IPS DF 19.7 (cell line): ENCODE measurements at regions not wholly inside any gene's neighbourhood (a gene's known extent, or its start where the extent isn't known, plus 50 kb on each side); places are given as distances from the start of the nearest gene placed in this dataset.
"Not testable (repeated sequence)": the region's sequence is repeated elsewhere in the genome, so short reads cannot be mapped to it uniquely, and the experiment has no call there.

Source experiments
- DNase-seq: peaks from one replicate; pipeline ENCODE4 v3.0.0-alpha.2; 2013; ENCODE audit warnings: low read depth, low spot score

DNA sequence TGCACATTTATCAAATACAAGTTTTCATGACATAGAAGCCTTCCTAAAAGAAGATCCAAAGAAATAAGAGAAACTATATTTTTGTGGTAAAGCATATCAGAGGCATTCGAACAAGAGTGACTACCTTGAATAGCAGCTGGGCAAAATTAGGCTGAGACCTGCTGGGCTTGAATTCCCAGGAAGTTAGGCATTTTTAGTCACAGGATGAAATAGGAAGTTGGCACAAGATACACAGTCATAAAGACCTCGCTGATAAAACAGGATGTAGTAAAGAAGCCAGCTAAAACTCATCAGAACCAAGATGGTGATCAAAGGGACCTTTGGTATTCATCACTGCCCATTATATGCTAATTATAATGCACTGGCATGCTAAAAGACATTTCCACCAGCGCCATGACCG lies 1302.3 kb upstream of the NRXN1 start:
- DNase-seq = no peak

DNA sequence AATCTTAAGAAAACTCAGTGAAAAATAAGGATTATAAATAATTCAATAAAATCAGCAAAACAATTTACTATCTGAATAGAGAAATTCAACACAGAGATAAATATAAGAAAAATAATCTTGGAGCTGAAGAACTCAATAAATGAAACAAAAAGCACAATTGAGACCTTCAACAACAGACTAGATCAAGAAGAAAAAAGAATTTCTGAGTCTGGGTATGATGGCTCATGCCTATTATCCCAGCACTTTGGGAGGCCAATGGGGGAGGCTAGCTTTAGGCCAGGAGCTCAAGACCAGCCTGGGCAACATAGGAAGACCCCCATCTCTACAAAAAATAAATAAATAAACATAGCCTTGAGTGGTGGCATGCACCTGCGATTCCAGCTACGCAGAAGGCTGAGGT lies 1295.7 kb upstream of the NRXN1 start:
- no peak for DNase-seq

DNA sequence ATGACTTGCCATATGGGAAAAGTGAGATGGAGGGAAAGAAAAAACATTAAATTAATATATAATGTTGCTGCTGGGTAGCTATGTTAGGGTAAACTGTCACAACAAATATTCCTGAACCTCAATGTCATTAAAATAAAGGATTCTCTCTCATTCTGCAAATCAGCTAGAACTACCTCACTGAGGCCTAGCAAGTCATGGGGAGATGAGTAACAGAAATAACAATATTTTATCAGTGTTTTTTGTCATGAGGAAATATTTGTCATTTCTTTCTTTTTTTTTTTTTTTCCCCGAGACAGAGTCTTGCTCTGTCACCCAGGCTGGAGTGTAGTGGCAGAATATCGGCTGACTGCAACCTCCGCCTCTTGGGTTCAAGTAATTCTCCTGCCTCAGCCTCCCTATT lies 1282.3 kb upstream of the NRXN1 start:
- DNase-seq = no peak

DNA sequence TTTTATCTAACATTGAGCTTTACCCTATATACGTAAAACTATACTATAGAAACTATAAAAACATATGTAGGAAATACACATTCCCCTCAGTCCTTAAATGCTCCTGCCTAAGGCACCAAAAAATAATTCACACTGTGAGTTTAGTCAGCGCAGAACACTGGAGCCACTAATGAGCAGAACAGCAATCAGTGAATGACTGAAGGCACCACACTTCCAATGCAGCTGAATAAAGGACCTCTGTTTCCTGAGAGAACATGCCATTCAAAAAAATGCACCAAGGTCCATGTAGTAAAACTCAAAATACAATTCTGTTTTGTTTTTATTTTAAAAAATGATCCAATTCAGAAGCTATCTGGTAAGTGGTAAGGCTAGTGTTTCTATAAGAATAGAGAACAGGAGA lies 1280.6 kb upstream of the NRXN1 start:
- DNase-seq = no peak

DNA sequence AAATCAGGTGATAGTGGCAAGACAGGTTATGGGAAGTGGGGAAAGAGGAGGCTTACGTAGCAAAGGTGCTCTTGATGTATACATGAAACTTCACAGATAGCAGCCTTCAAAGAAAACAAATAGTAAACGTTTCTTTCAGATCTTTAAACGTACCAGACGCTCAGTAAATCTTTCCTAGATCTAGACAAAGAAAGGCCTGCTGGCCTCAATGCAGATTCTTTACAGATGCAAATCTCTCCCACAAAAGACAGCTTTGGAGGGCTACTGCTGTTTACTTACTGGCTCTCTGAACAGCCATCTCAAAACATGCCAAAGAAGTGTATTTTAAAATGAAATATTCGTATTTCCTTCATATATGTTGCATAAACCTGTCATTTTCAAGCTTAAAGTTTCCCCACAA lies 1279.9 kb upstream of the NRXN1 start:
- peak; percentile 20 for DNase-seq

DNA sequence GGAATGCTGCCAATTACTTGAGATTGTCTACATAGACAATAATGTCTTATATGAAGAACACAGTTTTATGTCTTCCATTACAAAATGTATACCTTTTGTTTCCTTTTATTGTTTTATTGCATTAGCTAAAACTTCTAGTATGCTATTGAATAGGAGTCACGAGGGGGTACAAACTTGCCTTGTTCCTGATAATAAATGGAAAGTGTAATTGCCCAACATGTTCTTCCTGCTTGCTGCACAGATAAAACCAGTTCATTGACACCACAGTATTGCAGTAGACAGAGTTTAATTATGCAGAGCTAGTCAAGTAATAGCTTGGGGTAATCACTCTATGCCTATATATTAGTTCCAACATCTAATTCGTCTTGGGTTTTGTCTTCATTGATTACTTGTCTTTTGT lies 1276.2 kb upstream of the NRXN1 start:
- no peak for DNase-seq

DNA sequence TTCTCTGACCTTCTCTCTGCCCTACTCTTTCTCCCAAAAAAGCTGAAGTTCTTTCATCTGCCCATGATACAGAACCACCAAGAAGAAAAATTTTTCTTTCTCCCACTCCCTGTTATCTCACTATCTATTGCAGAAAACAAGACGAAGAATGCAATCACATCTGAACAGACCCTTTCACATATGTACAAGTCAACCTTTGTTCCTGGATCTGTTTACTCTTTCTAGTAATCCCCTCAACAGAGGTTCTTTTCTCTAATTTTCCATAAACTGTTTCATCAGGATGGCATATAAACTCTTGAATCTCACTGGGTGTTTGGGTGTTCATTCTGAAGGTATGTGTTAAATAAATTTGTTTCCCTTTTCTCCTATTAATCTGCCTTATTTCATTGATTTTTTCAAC lies 1262.7 kb upstream of the NRXN1 start:
- no peak for DNase-seq

DNA sequence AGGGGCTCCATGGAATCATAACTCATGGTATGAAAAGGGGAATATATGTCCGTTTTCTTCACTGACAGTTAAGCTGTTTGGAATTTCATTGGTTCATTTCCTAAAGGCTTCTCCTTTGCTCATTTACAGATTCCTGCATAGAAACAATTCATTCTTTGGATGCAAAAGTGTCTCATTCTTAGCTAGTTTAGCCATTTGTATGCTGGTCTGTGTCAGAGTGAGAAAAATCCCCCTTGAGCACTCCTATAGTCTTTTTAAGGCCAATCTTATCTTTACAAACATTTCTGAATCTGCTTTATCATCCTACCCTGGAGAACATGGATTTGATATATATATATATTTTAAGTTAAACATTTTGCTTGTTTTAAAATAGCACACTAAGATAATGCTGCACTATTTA lies 1260.9 kb upstream of the NRXN1 start:
- no peak for DNase-seq

DNA sequence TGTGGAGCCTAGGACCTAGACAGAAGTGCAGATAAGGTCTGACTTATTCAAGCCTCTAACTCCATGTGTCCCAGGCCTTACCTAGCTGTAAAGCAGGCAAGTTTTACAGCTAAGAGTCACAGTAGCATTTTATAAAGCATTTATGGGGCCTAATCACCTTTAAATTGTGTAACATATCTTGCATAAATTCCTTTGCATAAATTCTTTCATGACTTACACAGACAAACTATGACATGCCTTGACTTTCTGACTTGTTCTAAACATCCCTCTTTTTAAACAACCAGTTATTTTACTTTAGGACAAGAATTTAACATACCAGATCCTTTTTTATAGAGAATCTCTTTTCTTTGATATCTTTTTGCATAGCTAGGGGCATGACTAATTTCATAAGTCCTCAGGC lies 1257.8 kb upstream of the NRXN1 start:
- DNase-seq = no peak

DNA sequence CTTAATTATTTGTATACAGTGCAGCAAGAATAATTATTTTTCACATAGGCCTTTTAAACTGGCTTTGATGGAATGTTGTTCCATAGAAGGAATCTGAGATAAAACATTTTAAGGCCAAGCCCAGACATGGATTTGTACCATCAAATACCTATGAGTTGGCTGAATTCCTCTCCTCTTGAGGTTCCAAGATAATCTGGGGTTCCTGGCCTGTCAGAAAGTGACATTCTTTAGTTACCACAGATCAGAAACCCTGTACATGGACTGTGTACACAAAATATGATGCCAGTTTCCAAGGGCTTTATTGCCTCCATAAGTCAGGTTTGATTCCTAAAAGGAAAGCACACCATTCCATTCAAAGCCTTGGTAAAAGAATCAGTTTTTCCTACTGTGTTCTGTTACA lies 1256.7 kb upstream of the NRXN1 start:
- no peak for DNase-seq

DNA sequence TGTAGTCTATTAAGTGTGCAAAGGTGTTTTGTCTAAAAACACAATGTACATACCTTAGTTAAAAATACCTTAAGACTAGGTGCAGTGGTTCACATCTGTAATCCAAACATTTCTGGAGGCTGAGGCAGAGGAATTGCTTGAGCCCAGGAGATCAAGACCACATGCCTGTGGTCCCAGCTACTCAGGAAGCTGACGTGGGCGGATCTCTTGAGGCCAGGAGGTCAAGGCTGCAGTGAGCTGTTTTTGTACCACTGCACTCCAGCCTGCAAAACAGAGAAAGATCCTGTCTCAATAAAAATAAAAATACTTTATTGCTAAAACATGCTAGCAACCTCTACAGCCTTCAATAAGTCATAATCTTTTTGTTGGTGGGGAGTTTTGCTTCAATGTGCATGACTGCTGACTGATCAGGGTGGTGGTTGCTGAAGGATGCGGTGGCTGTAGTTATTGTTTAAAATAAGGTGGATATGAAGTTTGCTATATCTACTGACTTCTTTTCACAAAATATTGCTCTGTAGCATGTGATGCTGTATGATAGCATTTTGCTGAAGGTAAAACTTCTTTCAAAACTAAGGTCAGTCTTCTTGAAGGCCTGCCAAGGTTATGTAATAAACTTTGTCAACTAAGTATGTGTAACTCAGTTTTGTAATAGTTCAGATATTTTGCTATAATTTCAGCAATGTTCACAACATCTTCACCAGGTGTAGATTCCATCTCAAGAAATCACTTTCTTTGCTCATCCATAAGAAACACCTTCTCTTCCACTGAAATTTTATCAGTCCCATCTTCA lies 1238.0 kb upstream of the NRXN1 start:
- DNase-seq = no peak

DNA sequence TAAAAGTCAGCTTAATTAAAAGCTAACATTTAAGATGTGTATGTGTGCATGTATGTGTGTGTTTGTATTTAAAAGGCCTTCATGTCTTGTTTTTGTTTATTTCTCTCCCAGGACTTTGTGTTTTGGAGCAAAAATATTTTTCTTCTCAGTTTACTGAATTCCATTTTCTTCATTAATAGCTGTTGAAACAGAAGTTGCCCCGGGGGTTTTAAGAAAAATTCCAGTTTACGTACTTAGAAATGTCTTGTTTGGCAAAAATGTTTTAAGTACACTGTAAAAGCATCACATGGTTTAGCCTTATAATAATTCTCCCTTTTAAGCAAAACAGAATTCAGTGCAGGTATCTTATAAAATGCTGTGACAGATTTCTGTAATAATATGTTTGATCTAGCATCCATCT lies 1233.0 kb upstream of the NRXN1 start:
- DNase-seq = no peak

DNA sequence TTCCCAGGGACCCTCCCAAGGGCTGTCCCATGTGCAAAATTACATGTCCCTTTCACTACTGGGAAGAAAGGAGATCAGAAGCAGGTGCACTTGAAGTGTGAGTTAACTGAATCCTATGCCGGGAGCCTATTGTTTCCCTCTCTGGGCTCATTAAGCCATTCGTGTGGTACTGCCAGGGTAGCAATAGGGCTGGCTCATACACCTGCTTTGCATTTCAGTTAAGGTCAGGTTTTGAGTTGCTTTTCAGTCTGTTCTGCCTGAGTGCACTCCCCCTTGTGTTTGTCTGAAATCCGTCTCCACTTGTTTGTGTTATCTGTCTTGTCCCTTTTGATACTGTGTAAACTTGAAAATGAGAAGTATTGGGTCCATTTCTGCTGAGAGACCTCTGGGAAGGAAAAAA lies 1232.6 kb upstream of the NRXN1 start:
- DNase-seq = peak; percentile 35

DNA sequence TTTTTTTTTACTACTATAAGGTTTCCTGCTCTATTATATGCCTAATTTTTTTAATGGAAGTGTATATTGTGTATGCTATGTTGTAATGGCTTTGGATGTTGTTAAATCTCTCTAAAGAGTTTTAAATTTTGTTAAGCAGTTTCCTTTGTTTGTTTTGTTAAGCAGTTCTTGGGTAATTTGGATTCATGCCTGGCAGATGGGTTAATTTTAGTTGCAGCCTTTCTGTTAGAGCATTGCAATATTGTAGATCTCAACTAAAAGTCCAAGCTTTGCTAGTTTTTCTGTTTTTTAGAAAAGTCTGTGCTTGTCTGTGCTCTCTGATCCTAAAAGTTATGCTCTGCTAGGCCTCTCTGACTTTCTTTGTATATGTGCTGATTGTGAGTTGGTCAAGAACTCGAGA lies 1229.0 kb upstream of the NRXN1 start:
- no peak for DNase-seq

DNA sequence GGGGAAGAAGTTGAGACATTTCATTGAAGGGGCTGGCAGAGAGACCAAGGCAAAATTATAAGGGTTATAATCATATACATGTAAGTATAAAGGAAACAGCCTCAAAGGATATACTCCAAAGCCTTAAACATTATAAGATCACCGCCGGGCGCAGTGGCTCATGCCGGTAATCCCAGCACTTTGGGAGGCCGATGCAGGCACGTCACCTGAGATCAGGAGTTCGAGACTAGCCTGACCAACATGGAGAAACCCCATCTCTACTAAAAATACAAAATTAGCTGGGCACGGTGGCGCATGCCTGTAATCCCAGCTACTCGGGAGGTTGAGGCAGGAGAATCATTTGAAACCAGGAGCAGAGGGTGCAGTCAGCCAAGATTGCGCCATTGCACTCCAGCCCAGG lies 1227.0 kb upstream of the NRXN1 start:
- DNase-seq = not testable (repeated sequence)

DNA sequence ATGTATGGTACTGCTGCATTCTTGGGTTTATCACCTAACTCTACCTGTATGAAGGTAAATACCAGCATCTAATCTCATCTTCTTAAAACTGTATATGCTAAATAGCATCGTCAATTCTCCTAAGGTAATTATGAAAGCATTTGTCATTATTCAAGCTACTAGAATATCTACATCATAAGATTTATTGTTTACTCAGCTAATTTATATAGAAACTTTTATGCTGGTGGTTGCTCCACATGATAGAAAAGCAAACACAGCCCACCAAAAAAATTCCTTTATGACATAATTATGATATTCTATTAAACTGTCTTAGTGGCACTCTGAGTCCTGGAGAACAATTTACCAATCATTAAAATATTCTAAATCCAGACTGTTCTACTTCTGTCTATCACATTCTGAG lies 1226.1 kb upstream of the NRXN1 start:
- DNase-seq = no peak

DNA sequence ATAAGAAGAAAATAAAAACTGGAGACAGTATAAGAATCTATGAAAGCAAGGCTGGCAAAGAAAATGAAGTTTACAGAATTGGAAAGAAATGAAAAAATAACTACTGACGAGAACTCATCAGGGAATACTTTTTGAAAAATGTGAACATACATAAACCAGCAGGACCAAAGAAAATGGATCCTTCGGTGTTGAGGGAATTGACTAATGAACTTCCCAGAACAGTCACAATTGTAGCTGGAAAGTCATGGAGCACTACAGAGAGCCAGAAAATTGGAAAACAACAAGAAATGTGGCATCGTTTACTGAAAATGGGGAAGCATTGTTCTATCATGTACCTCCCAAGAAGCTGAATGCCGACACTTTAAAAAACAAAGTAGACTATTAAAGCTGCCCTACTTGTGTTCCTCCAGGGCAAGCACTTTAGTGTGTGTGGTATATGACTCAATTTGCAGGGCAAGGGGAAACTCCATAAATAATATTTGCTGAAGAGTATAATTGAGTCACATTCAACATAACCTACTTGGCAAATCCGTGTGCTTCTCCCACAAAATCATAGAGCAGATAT lies 1221.6 kb upstream of the NRXN1 start:
- no peak for DNase-seq

DNA sequence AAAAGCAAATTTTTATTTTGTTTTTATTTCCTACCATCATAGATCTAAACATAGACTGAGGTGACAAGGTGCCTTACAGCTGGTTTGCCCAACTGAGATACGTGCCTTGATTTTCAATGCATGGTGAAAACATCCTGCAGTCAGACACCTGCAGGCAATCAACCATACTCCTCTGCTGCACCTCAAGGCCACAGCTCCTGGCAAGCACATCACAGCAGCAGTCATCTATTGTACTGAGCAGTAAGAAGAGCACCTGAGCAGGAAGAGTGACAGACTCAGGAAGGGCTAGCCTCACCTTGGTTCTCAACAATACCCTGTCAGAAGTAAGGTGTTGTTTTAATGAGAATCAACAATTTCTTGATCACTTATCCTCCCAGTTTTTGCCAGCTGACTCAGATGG lies 1206.8 kb upstream of the NRXN1 start:
- DNase-seq = peak; percentile 23

DNA sequence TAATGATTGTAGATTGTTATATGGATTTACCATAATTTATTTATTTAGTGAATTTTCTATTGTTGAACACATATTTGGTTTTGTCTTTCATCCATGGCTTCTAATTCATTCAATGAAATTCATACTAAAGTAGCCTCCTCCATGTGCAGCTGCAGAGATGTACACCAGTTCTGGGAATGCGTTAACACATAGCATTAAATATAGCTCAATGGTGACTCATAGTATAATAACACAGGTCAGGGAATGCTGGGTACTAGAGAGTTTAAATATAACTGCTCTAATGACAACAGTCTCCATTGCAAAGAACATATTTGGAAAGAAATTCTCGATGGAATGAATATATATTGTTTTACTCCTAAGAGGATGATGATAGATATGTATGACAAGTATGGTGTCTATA lies 1190.2 kb upstream of the NRXN1 start:
- no peak for DNase-seq

DNA sequence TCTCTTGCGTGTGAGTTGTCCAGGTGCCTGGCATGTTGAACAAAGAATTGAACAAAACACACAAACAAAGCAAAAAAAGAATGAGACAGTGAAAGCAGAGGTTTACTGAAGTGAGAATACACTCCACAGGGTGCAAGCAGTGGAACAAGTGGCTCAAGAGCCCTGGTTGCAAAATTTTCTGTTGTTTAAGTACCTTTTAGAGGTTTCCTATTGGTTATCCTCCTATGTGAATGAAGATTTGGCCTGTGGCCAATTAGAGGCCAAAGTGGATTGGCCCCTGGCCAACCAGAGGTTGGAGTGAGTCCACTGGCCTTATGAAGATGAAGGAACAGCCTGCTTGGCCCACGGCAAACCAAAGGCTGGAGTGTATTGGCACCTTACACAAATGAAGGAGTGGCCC lies 1188.5 kb upstream of the NRXN1 start:
- no peak for DNase-seq

DNA sequence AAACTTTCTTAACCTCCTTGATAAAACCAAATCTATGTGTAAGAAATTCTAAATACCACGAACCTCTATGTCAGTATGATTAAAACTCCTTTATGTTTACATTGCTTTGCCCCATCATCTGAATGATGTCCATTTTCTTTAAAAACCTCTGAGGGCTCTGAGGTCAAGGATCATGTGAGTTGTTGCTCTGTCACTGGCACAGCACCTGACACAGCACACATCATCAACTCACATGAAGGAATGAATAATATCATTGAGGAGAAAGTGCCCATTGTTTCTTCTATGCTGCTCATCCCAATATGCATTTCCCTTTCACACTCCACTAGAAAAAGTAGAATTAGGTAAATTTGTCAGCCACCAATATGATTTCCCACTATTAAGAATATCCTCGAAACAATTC lies 1178.7 kb upstream of the NRXN1 start:
- no peak for DNase-seq

DNA sequence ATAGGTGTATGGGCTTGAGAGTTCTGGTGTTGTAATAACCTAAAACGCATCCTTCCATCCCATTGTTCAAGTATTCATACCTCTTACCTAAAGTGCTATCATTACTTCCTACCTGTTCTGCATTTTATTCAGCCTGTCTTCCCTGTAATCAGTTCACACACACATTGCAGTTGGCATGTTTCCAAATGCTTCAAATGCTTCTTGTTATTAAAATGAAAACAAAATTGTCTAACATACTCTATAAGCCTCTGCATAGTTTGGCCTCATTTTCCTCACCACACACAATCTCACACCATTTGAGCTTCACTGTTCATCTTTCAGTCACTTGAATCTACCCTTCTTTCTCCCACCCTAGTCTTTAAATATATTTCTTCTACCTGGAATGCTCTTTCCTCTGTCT lies 1178.2 kb upstream of the NRXN1 start:
- DNase-seq = no peak

DNA sequence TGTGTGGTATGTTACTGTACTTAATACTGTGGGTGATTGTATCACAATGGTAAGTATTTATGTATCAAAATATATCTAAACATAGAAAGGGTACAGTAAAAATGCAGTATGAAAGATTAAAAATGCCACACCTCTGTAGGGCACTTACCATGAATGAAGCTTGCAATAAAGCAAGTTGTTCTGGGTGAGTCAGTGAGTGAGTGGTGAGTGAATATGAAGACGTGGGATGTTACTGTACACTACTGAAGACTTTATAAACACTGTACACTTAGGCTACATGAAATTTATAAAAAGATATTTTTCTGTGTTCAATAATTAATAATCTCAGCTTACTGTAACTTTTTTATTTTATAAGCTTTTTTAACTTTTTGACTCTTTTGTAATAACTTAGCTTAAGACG lies 1162.4 kb upstream of the NRXN1 start:
- no peak for DNase-seq

DNA sequence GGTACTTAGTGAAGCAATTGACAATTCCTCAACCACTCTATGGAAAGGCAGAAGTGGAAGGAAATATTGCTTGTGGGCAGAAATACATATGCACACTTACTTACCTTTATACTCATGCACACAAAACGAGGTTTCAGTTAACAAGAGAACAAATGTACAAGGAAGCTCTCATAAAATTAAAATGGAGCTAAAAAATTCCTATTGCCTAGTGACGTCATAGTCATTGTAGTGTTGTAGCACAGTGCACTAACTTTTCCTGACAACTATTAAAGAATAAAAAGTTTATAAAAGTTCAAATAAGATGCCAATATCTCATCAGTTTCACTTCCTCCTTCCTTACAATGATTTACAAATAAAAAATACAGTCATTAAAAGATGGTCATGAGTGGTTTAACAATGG lies 1161.9 kb upstream of the NRXN1 start:
- no peak for DNase-seq
